ENCODE measurements at regions not wholly inside any gene's neighbourhood (a gene's known extent, or its start where the extent isn't known, plus 50 kb on each side); places are given as distances from the start of the nearest gene placed in this dataset.

DNA sequence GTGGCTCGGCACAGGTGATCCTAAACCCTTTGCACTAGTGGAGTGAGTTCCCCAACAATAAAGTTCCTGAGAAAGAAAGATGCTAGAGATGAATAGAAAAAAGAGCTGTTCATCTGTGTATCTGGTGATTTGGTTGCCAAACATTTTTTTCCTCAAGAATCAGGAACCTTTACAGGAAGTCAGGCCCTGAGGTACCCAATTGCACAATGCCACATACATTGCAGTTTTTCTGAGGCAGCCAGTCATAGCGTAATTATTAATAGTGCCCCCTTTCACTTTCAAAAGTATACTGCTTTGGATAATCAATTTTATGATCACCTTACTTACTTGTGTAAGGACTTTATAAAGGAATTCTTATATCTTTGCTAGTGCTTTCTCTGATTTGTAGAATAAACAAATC is 346.3 kb upstream of the POU3F1 start:
- DNase-seq (ENCODE audit: low spot score) (no peak), ATAC-seq (no peak)
- peaks cover 48% of the 10 kb centered on the region for H3K36me3 Mint-ChIP-seq
- no peak overlapping the region for H3K4me3 Mint-ChIP-seq
- ChIA-PET POLR2A (no interaction called here), CTCF (interaction anchor here (0.7 to 1.1 kb wide), 3 partner anchors 11 to 321 kb away, joined by 3 to 4 read pairs (median 4); no protein-coding TSS in a partner anchor)
- peaks cover 26% of the 10 kb centered on the region for H3K4me1 Mint-ChIP-seq
- H3K9me3 Mint-ChIP-seq, result peaks cover 62% of the 10 kb centered on the region
- TF ChIP-seq, protein P1, sequence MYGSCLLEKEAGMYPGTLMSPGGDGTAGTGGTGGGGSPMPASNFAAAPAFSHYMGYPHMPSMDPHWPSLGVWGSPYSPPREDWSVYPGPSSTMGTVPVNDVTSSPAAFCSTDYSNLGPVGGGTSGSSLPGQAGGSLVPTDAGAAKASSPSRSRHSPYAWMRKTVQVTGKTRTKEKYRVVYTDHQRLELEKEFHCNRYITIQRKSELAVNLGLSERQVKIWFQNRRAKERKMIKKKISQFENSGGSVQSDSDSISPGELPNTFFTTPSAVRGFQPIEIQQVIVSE (CRISPR knock-in tag; IDR thresholded peaks at IDR 0.05; ENCODE audit: borderline replicate concordance), result no peak
- no peak for TF ChIP-seq FOXJ3 (CRISPR knock-in tag; IDR thresholded peaks at IDR 0.05; ENCODE audit: borderline replicate concordance)
- TF ChIP-seq JUN (CRISPR knock-in tag; IDR thresholded peaks at IDR 0.05), result no peak
- TF ChIP-seq ZNF396 (CRISPR knock-in tag; IDR thresholded peaks at IDR 0.05; ENCODE audit: borderline replicate concordance), result no peak
- no peak for TF ChIP-seq EMX1 (CRISPR knock-in tag; IDR thresholded peaks at IDR 0.05)
- no peak for TF ChIP-seq TEAD1 (CRISPR knock-in tag; IDR thresholded peaks at IDR 0.05)
- peak overlapping the region; percentile 76 for H3K27ac Mint-ChIP-seq
- H3K27me3 Mint-ChIP-seq (ENCODE audit: low read depth), result no peaks in the 10 kb centered on the region; the same call in 1 of the 2 replicates

DNA sequence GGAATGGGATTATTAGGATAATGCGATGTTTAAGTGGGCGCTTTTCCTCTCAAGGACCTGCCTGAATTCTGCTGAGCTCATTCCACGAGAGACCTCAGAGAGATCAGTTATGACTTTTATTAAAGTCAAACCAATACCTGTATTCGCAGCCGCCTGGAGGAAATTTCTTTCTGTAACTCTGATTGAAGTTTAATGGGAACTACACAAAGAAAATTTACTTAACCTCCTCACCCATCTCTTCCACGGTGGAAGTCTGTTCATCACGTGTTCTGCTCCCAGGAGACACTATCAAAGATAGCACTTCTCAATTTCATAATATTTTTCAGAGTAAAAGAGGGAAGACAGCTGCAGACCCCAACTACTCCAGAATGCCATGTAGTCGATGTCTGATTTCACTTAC is 334.7 kb upstream of the POU3F1 start:
- Mint-ChIP-seq H3K9me3 (peaks cover 12% of the 10 kb centered on the region), H3K36me3 (peaks cover 5% of the 10 kb centered on the region), H3K4me1 (peaks cover 50% of the 10 kb centered on the region), H3K4me3 (no peak overlapping the region), H3K27ac (no peak overlapping the region), H3K27me3 (ENCODE audit: low read depth) (no peaks in the 10 kb centered on the region)
- CTCF ChIA-PET, result no interaction called here
- DNase-seq (ENCODE audit: low spot score) (no peak), ATAC-seq (no peak)
- TF ChIP-seq ZNF138 (CRISPR knock-in tag; conservative IDR thresholded peaks at IDR 0.05) (no peak), NFATC4 (CRISPR knock-in tag; IDR thresholded peaks at IDR 0.05) (no peak), EMX1 (CRISPR knock-in tag; IDR thresholded peaks at IDR 0.05) (no peak), CBFB (CRISPR knock-in tag; IDR thresholded peaks at IDR 0.05; ENCODE audit: low read depth) (no peak), ZNF263 (CRISPR knock-in tag; IDR thresholded peaks at IDR 0.05; ENCODE audit: low read depth) (no peak), MXD4 (CRISPR knock-in tag; IDR thresholded peaks at IDR 0.05; ENCODE audit: borderline replicate concordance) (no peak), SOX15 (CRISPR knock-in tag; IDR thresholded peaks at IDR 0.05) (no peak), GABPB1 (CRISPR knock-in tag; IDR thresholded peaks at IDR 0.05) (no peak), PRRX2 (CRISPR knock-in tag; IDR thresholded peaks at IDR 0.05) (no peak), SMAD4 (CRISPR knock-in tag; IDR thresholded peaks at IDR 0.05) (no peak)
- TF ChIP-seq, protein P2, sequence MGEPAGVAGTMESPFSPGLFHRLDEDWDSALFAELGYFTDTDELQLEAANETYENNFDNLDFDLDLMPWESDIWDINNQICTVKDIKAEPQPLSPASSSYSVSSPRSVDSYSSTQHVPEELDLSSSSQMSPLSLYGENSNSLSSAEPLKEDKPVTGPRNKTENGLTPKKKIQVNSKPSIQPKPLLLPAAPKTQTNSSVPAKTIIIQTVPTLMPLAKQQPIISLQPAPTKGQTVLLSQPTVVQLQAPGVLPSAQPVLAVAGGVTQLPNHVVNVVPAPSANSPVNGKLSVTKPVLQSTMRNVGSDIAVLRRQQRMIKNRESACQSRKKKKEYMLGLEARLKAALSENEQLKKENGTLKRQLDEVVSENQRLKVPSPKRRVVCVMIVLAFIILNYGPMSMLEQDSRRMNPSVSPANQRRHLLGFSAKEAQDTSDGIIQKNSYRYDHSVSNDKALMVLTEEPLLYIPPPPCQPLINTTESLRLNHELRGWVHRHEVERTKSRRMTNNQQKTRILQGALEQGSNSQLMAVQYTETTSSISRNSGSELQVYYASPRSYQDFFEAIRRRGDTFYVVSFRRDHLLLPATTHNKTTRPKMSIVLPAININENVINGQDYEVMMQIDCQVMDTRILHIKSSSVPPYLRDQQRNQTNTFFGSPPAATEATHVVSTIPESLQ (CRISPR knock-in tag; IDR thresholded peaks at IDR 0.05), result no peak
- TF ChIP-seq, protein P3, sequence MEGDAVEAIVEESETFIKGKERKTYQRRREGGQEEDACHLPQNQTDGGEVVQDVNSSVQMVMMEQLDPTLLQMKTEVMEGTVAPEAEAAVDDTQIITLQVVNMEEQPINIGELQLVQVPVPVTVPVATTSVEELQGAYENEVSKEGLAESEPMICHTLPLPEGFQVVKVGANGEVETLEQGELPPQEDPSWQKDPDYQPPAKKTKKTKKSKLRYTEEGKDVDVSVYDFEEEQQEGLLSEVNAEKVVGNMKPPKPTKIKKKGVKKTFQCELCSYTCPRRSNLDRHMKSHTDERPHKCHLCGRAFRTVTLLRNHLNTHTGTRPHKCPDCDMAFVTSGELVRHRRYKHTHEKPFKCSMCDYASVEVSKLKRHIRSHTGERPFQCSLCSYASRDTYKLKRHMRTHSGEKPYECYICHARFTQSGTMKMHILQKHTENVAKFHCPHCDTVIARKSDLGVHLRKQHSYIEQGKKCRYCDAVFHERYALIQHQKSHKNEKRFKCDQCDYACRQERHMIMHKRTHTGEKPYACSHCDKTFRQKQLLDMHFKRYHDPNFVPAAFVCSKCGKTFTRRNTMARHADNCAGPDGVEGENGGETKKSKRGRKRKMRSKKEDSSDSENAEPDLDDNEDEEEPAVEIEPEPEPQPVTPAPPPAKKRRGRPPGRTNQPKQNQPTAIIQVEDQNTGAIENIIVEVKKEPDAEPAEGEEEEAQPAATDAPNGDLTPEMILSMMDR (IDR thresholded peaks at IDR 0.05), result no peak
- TF ChIP-seq, protein P4, sequence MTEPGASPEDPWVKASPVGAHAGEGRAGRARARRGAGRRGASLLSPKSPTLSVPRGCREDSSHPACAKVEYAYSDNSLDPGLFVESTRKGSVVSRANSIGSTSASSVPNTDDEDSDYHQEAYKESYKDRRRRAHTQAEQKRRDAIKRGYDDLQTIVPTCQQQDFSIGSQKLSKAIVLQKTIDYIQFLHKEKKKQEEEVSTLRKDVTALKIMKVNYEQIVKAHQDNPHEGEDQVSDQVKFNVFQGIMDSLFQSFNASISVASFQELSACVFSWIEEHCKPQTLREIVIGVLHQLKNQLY (CRISPR knock-in tag; IDR thresholded peaks at IDR 0.05), result no peak
- TF ChIP-seq, protein P5, sequence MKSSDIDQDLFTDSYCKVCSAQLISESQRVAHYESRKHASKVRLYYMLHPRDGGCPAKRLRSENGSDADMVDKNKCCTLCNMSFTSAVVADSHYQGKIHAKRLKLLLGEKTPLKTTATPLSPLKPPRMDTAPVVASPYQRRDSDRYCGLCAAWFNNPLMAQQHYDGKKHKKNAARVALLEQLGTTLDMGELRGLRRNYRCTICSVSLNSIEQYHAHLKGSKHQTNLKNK (CRISPR knock-in tag; IDR thresholded peaks at IDR 0.05), result no peak
- POLR2A ChIA-PET, result no interaction called here

DNA sequence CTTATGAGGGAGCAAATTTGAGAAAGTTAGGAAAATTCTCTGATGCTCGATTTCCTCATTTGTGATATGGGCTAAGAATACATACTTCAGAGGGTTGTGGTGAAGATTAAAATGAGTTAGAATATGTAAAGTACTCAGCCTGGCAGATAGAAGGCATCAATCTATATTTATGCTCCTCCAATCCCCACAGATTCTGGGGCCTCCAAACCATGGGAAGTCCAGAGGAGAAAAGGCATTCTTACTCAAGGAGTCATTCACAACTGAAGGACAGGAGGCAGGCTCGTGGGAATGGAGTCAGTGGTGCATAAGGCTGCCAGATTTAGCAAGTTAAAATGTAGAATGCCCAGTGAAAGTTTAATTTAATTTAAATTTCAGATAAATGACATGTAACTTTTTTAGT is 330.0 kb upstream of the POU3F1 start:
- H3K27me3 Mint-ChIP-seq (ENCODE audit: low read depth), result no peaks in the 10 kb centered on the region

More for the DNA sequence above, 330.0 kb upstream of the POU3F1 start:
- no peak overlapping the region for H3K4me3 Mint-ChIP-seq
- peaks cover 45% of the 10 kb centered on the region for H3K4me1 Mint-ChIP-seq
- TF ChIP-seq NFYB (CRISPR knock-in tag; conservative IDR thresholded peaks at IDR 0.05; ENCODE audit: low read depth) (no peak), FOXP1 (CRISPR knock-in tag; IDR thresholded peaks at IDR 0.05; ENCODE audit: borderline replicate concordance) (no peak), ESRRA (CRISPR knock-in tag; IDR thresholded peaks at IDR 0.05; ENCODE audit: borderline replicate concordance) (no peak), FOXJ3 (CRISPR knock-in tag; IDR thresholded peaks at IDR 0.05; ENCODE audit: borderline replicate concordance) (no peak)
- ATAC-seq (no peak), DNase-seq (ENCODE audit: low spot score) (no peak)
- CTCF ChIA-PET, result no interaction called here
- H3K27ac Mint-ChIP-seq, result no peak overlapping the region
- POLR2A ChIA-PET, result no interaction called here
- peaks cover 37% of the 10 kb centered on the region for H3K36me3 Mint-ChIP-seq
- peaks cover 34% of the 10 kb centered on the region for H3K9me3 Mint-ChIP-seq

All from WTC11 (cell line).